Neural crest cell (in vitro differentiated cells): ENCODE measurements at regions not wholly inside any gene's neighbourhood (a gene's known extent, or its start where the extent isn't known, plus 50 kb on each side); places are given as distances from the start of the nearest gene placed in this dataset.

Experiments
- DNase-seq: peaks from one replicate; pipeline ENCODE4 v3.0.0; 2021; ENCODE audit warnings: low read depth, mixed read lengths, low spot score
- H3K27ac Mint-ChIP-seq: one replicate; pipeline ENCODE4 v1.8.0; 2021; ENCODE audit warnings: mild to moderate bottlenecking, mixed read lengths; ENCODE audit not compliant: unreplicated experiment
- H3K27me3 Mint-ChIP-seq: 2 replicates; pipeline ENCODE4 v1.8.0; 2021; ENCODE audit warnings: low read depth, mild to moderate bottlenecking, mixed read lengths
- H3K36me3 Mint-ChIP-seq: 2 replicates; pipeline ENCODE4 v1.8.0; 2021; ENCODE audit warnings: low read depth, mild to moderate bottlenecking, mixed read lengths
- H3K4me1 Mint-ChIP-seq: 2 replicates; pipeline ENCODE4 v1.8.0; 2021; ENCODE audit warnings: mixed read lengths
- H3K4me3 Mint-ChIP-seq: one replicate; pipeline ENCODE4 v1.8.0; 2021; ENCODE audit warnings: mild to moderate bottlenecking, mixed read lengths
- H3K9me3 Mint-ChIP-seq: 2 replicates; pipeline ENCODE4 v1.8.0; 2021; ENCODE audit warnings: mixed read lengths
- CTCF ChIP-seq: fragments of 200-600 bp; sonication (generic); conservative IDR thresholded peaks from 2 replicates; pipeline ENCODE4 v1.5.0; 2021; ENCODE audit warnings: antibody characterized with exemption, mild to moderate bottlenecking

- DNase-seq, result no peak
- H3K4me3 Mint-ChIP-seq, result no peak overlapping the region
These were observed 115.9 kb downstream of the GPR85 start for GRCh38 chr7:112970771-112971170.

GRCh38 chr7:112969946-112970345 lies 116.7 kb downstream of the GPR85 start:
- no peak for DNase-seq
- Mint-ChIP-seq H3K27ac (no peak overlapping the region), H3K36me3 (no peaks in the 10 kb centered on the region), H3K4me1 (no peaks in the 10 kb centered on the region), H3K4me3 (no peak overlapping the region), H3K27me3 (peaks cover 3% of the 10 kb centered on the region), H3K9me3 (peaks cover 3% of the 10 kb centered on the region)
- TF ChIP-seq CTCF, result no peak

More at GRCh38 chr7:112970771-112971170, 115.9 kb downstream of the GPR85 start:
- Mint-ChIP-seq H3K27me3 (no peaks in the 10 kb centered on the region), H3K27ac (no peak overlapping the region), H3K4me1 (no peaks in the 10 kb centered on the region), H3K9me3 (peaks cover 3% of the 10 kb centered on the region), H3K36me3 (no peaks in the 10 kb centered on the region)
- TF ChIP-seq CTCF, result peak; percentile 12

GRCh38 chr7:112965506-112965905 lies 121.1 kb downstream of the GPR85 start:
- H3K4me1 Mint-ChIP-seq, result no peaks in the 10 kb centered on the region
- H3K27me3 Mint-ChIP-seq, result peaks cover 11% of the 10 kb centered on the region
- H3K27ac Mint-ChIP-seq, result no peak overlapping the region
- no peaks in the 10 kb centered on the region for H3K36me3 Mint-ChIP-seq
- no peak for DNase-seq
- H3K9me3 Mint-ChIP-seq, result peaks cover 2% of the 10 kb centered on the region
- no peak overlapping the region for H3K4me3 Mint-ChIP-seq
- TF ChIP-seq CTCF, result no peak

DNA sequence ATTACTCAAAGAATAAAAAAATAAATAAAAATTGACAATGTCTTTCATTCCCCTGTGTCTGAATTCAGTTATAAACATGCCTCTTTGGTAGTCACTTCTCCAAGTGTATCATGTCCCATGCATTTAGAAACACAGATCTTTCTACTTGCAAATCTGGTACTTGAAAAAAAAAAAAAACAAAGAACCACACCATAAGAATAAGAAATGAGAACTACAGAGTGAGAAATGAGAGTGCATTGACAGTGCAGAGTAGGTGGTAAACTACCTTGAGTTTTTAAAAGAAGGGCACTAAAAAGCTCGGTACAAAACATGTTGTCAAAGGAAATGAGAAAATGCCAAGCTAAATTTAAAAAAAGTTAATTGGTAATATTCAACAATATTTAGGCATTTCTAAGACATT lies 123.0 kb downstream of the GPR85 start:
- DNase-seq, result no peak
- Mint-ChIP-seq H3K9me3 (peaks cover 2% of the 10 kb centered on the region), H3K27me3 (peaks cover 11% of the 10 kb centered on the region), H3K4me3 (no peak overlapping the region), H3K36me3 (no peaks in the 10 kb centered on the region), H3K4me1 (no peaks in the 10 kb centered on the region), H3K27ac (no peak overlapping the region)
- no peak for TF ChIP-seq CTCF

- no peak for TF ChIP-seq CTCF
- DNase-seq, result no peak
- Mint-ChIP-seq H3K4me1 (no peaks in the 10 kb centered on the region), H3K36me3 (no peaks in the 10 kb centered on the region), H3K27me3 (peaks cover 11% of the 10 kb centered on the region), H3K27ac (no peak overlapping the region), H3K4me3 (no peak overlapping the region), H3K9me3 (peaks cover 2% of the 10 kb centered on the region)
These were observed 123.8 kb downstream of the GPR85 start for GRCh38 chr7:112962815-112963214.

DNA sequence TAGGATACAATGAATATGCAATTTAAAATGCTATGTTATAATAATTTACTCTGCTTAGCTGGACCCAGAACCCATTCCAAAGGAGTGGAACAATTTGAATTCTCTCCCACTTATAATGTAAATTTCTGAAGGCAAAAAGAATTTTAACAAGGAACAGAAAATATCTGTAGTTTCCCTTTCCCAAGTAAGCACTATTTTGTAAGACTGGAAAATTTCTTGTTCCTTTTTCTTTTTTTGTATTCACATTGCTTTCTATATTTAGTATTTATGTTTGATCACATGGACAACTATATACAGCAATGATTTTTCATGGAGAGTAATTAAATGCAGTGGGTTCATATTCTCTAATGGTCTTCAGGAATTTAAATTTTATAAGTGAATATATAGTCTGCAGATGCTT lies 127.4 kb downstream of the GPR85 start:
- TF ChIP-seq CTCF, result no peak
- Mint-ChIP-seq H3K4me3 (no peak overlapping the region), H3K27me3 (peaks cover 13% of the 10 kb centered on the region), H3K27ac (no peak overlapping the region), H3K4me1 (no peaks in the 10 kb centered on the region), H3K9me3 (peaks cover 6% of the 10 kb centered on the region), H3K36me3 (no peaks in the 10 kb centered on the region)
- DNase-seq, result no peak
